ENCODE measurements at regions not wholly inside any gene's neighbourhood (a gene's known extent, or its start where the extent isn't known, plus 50 kb on each side); places are given as distances from the start of the nearest gene placed in this dataset.

- TF ChIP-seq CTCF (IDR thresholded peaks at IDR 0.05; ENCODE audit: low read depth, low read length, poor library complexity, severe bottlenecking) (no peak), EZH2phosphoT487 (IDR thresholded peaks at IDR 0.05; ENCODE audit: borderline replicate concordance, low read length) (no peak)
These were observed 477.5 kb upstream of the MPDZ start for GRCh38 chr9:13756943-13757342.

All from DOHH2 (cell line).